B cell (primary cell): ENCODE measurements at regions not wholly inside any gene's neighbourhood (a gene's known extent, or its start where the extent isn't known, plus 50 kb on each side); places are given as distances from the start of the nearest gene placed in this dataset.

ENCODE experiments used
- EZH2 ChIP-seq: IDR thresholded peaks from 2 replicates; pipeline ENCODE4 v1.6.1; 2012; ENCODE audit warnings: borderline replicate concordance, low read depth, mild to moderate bottlenecking, moderate library complexity, low read length; ENCODE audit not compliant: insufficient read depth, poor library complexity, severe bottlenecking
- TF ChIP-seq, protein P1 (sequence below): fragments of 200-600 bp; IDR thresholded peaks from one replicate; pipeline ENCODE4 v1.8.0; 2022; ENCODE audit warnings: antibody characterized with exemption, mild to moderate bottlenecking

DNA sequence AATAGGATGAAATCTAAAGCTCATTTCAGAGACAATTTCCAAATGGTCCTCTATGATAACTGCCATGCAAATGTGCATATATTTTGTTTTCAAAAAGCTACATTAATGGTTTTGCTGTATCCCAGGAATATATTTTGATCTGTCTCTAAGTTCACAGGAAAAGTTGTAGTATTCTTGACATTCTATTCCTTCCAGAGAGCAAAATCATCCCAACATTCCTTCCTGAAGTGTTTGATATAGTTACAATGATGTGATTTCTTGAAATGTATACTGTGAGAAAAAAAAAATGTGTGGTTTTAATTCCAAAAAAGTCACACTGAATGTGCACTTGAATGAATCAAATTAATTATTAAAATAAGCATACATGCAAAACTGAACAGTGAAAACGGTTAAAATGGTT lies 996.0 kb upstream of the CITED2 start:
- TF ChIP-seq, protein P1, sequence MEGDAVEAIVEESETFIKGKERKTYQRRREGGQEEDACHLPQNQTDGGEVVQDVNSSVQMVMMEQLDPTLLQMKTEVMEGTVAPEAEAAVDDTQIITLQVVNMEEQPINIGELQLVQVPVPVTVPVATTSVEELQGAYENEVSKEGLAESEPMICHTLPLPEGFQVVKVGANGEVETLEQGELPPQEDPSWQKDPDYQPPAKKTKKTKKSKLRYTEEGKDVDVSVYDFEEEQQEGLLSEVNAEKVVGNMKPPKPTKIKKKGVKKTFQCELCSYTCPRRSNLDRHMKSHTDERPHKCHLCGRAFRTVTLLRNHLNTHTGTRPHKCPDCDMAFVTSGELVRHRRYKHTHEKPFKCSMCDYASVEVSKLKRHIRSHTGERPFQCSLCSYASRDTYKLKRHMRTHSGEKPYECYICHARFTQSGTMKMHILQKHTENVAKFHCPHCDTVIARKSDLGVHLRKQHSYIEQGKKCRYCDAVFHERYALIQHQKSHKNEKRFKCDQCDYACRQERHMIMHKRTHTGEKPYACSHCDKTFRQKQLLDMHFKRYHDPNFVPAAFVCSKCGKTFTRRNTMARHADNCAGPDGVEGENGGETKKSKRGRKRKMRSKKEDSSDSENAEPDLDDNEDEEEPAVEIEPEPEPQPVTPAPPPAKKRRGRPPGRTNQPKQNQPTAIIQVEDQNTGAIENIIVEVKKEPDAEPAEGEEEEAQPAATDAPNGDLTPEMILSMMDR = no peak
- TF ChIP-seq EZH2 = no peak
